SK-N-SH (cell line): ENCODE measurements at regions not wholly inside any gene's neighbourhood (a gene's known extent, or its start where the extent isn't known, plus 50 kb on each side); places are given as distances from the start of the nearest gene placed in this dataset.

Experiments used
- CHD2 ChIP-seq: fragments of 150-350 bp; IDR thresholded peaks from 2 replicates; pipeline ENCODE4 v1.6.1; 2018; ENCODE audit warnings: low read length; ENCODE audit not compliant: partially characterized antibody
- CTCF ChIP-seq: fragments of 200-600 bp; sonication (generic); IDR thresholded peaks from 2 replicates; pipeline ENCODE4 v1.6.1; 2017; ENCODE audit warnings: antibody characterized with exemption, mild to moderate bottlenecking, moderate library complexity
- MAX ChIP-seq: IDR thresholded peaks from 2 replicates; pipeline ENCODE4 v1.4.0; 2012; ENCODE audit warnings: low read depth
- PBX3 ChIP-seq: IDR thresholded peaks from 2 replicates; pipeline ENCODE4; 2012
- RXRA ChIP-seq: IDR thresholded peaks from 2 replicates; pipeline ENCODE4 v1.4.0; 2012; ENCODE audit warnings: low read depth, mild to moderate bottlenecking, borderline replicate concordance
- SIN3A ChIP-seq: IDR thresholded peaks from 2 replicates; pipeline ENCODE4 v1.6.1; 2012; ENCODE audit warnings: low read depth, mild to moderate bottlenecking, low read length, moderate library complexity, borderline replicate concordance

- TF ChIP-seq CHD2 (no peak), CTCF (no peak), MAX (no peak), SIN3A (no peak), RXRA (no peak), PBX3 (no peak)
These were observed 679.1 kb upstream of the ZEB2 start for GRCh38 chr2:145199042-145199441.
